SH-SY5Y (cell line): ENCODE measurements at regions not wholly inside any gene's neighbourhood (a gene's known extent, or its start where the extent isn't known, plus 50 kb on each side); places are given as distances from the start of the nearest gene placed in this dataset.

Source experiments
- GATA2 ChIP-seq: IDR thresholded peaks from 2 replicates; pipeline ENCODE4 v1.6.1; 2011; ENCODE audit warnings: mild to moderate bottlenecking, low read depth, low read length
- GATA3 ChIP-seq: IDR thresholded peaks from 2 replicates; pipeline ENCODE4 v1.6.1; 2011; ENCODE audit warnings: low read depth, mild to moderate bottlenecking, low read length, moderate library complexity

DNA sequence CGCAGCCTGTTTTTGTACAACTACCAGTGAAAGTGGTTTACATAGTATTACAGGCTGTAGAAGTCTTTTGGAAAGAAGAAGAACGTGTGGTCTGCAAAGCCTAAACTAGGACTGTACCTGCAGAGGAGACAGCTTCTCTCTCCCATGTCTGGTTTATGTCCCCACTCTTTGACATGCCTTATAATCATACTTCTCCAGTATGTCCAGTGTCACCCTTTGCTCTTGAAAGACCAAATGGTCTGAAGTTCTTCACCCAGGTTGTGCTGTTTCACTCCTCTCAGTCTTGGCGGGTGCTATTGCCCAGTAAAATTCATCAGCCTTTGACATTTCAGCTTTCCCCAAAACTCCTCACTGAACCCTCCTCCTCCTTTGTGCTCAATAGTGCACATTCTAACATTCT, 676.0 kb upstream of the TENM4 start:
- TF ChIP-seq GATA3 = no peak
- no peak for TF ChIP-seq GATA2
